HG02571 (cell line): ENCODE measurements at regions not wholly inside any gene's neighbourhood (a gene's known extent, or its start where the extent isn't known, plus 50 kb on each side); places are given as distances from the start of the nearest gene placed in this dataset.
"Not testable (repeated sequence)": the region's sequence is repeated elsewhere in the genome, so short reads cannot be mapped to it uniquely, and the experiment has no call there.

Source experiments
- ATAC-seq: cut with Tn5 transposase; IDR thresholded peaks from one replicate; pipeline ENCODE4 v1.9.1; 2021; ENCODE audit warnings: mild to moderate bottlenecking, moderate library complexity; ENCODE audit not compliant: unreplicated experiment

- ATAC-seq, result no peak
Observed at GRCh38 chr4:160284516-160284915, 1181.6 kb downstream of the RAPGEF2 start.

GRCh38 chr4:160286051-160286450 lies 1183.2 kb downstream of the RAPGEF2 start:
- no peak for ATAC-seq

DNA sequence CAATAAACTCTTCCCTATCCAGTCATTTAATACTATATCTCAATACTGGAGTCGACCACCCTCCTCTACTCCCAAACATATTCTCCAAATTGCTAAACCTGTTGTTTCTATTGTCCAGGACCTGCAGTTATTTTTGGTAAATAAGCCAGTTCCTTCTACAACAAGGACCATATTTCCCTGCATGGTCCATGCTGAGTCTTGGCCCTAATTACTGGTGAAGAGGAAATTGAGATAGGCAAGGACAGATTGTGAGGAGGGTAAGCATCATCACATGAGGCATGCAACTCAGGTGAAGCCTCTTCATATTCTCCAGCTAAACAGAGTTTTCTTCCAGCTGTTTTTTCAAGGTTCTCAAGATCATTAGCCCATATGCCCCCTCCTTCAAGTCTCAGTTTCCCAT lies 1193.6 kb downstream of the RAPGEF2 start:
- no peak for ATAC-seq

GRCh38 chr4:160299177-160299576 lies 1196.3 kb downstream of the RAPGEF2 start:
- ATAC-seq, result no peak

DNA sequence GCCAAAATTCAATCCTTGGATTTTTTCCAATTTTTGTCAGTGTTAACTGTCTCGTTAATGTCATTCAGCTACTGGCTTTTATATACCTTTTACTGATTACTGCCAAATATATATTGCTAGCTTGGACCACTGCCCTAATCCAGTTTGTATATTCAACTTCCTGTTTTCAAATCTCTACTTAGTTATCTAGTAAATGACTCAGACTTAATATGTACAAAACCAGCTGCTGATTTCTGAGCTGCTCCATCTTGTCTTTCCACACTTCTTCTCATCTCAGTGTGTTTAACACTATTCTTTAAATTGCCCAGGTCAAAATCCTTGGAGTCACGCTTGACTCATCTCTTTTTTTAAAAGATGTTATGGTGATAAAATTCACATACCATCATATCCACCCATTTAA lies 1196.7 kb downstream of the RAPGEF2 start:
- no peak for ATAC-seq

- ATAC-seq, result no peak
Observed at GRCh38 chr4:160316036-160316435, 1213.2 kb downstream of the RAPGEF2 start.

GRCh38 chr4:160318567-160319220 lies 1215.8 kb downstream of the RAPGEF2 start:
- ATAC-seq, result no peak

GRCh38 chr4:160319221-160319867 lies 1216.5 kb downstream of the RAPGEF2 start:
- no peak for ATAC-seq

- no peak for ATAC-seq
Observed at GRCh38 chr4:160319868-160320260, 1217.0 kb downstream of the RAPGEF2 start.

DNA sequence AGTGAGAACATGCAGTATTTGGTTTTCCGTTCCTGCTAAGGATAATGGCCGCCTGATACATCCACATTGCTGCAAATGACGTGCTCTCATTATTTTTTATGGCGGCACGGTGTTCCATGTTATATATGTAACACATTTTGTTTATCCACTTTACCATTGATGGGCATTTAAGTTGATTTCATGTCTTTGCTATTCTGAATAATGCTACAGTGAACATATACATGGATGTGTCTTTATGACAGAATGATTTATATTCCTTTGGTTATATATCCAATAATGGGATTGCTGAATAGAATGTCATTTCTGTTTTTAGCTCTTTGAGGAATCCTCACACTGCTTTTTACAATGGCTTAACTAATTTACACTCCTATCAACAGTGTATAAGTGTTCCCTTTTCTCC lies 1223.2 kb downstream of the RAPGEF2 start:
- ATAC-seq, result no peak

DNA sequence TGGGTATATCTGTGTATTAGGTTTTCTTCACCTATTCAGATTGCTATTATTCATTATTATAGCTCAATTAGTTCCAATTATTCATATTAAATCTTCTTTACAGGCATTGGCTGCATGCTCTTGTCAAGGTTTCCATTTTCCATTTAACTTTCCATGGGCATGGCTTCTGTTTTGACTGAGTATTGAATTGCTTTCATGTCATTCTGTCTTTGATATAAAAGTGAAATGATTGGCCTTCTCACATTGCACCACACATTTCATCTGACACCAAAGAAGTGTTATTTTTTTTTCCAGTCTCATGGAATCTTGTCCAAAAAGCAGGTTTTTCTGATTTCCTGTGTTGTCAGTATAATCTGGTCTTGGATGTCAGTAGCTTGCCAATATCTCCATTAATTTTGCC lies 1244.3 kb downstream of the RAPGEF2 start:
- ATAC-seq, result no peak

DNA sequence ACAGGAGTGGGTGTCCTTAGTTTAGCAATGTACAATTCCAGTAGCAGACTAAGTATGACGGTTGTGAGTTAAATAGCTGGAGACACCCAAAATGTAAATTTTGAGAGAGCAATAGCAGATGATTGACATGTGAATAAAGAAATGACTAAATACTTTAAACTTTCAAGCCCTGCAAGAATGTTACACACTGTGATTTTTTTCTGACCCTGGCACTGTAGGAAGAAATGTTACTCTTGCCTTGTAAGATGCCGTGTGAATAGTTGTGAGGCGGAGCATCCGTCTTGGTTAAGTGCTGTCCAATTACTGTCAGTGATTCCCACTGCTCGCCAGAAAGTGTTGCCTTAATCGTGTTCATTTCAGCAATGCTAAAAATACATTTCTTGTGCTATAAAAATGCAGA lies 1248.1 kb downstream of the RAPGEF2 start:
- ATAC-seq, result no peak

DNA sequence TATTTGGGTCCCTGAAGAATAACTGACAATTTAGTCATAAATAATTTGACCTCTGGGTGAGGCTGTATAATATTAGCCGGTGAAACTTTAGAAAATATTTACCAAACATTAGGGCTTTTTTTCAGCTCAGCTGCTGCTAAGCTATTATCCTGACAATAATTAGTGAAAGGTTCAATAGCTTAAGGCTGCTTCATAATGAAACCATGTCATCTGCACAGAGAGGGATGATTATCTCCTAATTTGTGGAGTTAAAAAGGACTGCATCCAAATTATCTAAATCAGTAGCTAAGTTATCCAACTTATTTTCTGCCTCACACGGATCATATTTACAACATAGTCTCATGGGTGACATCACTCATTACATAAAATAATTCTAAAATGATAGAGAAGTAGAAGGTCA lies 1249.8 kb downstream of the RAPGEF2 start:
- ATAC-seq, result no peak

- ATAC-seq, result no peak
Observed at GRCh38 chr4:160353548-160353947, 1250.7 kb downstream of the RAPGEF2 start.

GRCh38 chr4:160362478-160362877 lies 1259.6 kb downstream of the RAPGEF2 start:
- ATAC-seq, result no peak

DNA sequence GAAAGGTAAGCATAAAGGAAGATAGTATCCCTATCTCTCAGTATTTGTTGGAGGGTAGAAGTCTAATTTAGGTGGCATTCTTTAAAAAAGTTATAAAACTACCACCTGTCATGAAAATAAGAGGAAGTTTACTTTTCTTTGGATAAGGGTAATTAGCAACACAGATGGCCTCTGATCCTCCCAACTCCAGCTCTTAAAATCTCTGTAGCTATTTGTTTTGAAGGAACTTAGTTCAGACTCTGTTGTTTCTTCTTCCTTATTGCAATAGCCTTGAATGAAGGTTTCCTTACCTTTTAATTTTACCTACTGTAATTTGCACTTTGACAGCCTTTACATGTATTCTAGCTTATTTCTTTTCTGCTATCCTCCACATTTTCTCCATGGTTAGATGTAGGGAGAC lies 1261.3 kb downstream of the RAPGEF2 start:
- no peak for ATAC-seq

DNA sequence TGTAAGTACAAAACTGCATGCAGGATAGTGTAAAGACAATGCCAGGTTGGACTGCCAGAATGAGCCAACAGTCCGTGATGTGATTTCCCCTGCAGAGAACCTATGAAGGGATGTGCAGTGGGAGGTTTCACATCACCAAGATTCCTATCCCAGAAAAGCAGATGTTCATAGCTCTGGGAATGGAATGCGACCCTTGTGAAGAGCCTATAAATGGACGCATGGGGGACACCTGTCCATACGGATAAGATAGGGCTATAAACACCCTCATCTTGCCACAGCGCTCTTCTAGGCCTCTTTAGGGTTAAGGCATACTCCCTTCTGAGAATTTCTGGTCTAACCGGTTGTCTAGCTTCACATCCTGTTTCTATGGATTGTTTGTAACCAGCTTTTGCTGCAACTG lies 1261.8 kb downstream of the RAPGEF2 start:
- ATAC-seq, result not testable (repeated sequence)

- ATAC-seq, result not testable (repeated sequence)
Observed at GRCh38 chr4:160365383-160365782, 1262.5 kb downstream of the RAPGEF2 start.

DNA sequence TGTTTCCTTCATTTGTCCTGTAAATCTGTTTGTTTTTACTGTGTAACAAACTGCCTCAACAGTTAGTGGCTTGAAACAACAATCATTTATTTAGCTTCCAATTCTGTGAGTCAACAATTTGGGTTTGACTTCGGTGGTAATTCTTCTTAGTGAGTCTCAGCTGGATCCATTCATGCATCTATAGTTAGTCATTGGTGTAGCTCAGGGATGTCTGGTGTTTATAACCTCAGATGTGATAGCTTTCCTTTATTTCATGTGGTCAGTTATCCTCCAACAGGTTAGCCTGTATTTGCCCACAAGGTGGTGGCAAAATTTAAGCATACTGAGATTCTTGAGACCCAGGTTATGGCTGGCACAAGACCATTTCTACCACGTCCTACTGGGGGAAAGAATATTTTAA lies 1267.2 kb downstream of the RAPGEF2 start:
- ATAC-seq, result no peak

DNA sequence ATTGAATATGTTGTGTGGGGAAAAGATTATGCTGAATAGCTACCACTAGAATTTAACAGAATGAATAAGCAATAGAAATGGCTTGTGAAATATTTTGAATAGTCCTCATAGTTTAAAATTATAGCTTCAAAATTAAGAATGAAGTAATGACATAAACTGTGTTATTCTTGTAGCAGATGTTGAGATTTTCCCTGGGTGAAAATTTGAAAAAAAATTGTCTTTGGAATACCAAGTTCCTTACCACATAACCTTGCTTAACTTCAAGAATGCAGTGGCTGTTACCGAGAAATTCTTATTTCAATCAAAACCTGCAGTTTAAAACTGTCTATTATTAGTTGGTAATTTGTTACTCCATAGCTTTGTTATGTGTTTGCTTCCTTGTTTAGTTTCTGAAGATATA lies 1268.6 kb downstream of the RAPGEF2 start:
- ATAC-seq, result no peak

- ATAC-seq, result no peak
Observed at GRCh38 chr4:160372390-160372789, 1269.5 kb downstream of the RAPGEF2 start.

GRCh38 chr4:160373911-160374310 lies 1271.0 kb downstream of the RAPGEF2 start:
- no peak for ATAC-seq
